ENCODE measurements at regions not wholly inside any gene's neighbourhood (a gene's known extent, or its start where the extent isn't known, plus 50 kb on each side); places are given as distances from the start of the nearest gene placed in this dataset.

- Histone ChIP-seq H3K27ac (no peak overlapping the region), H3K36me3 (no peaks in the 10 kb centered on the region), H3K4me3 (no peak overlapping the region), H3K4me1 (ENCODE audit: low read depth) (no peaks in the 10 kb centered on the region), H3K9me3 (ENCODE audit: low read depth) (no peaks in the 10 kb centered on the region), H3K27me3 (no peaks in the 10 kb centered on the region)
- TF ChIP-seq CTCF (IDR thresholded peaks at IDR 0.05; ENCODE audit: low read depth, low read length), result no peak
- no peak for DNase-seq (ENCODE audit: low read depth in 1 of 2, low spot score in 1 of 2)
These were observed 149.7 kb upstream of the GGTLC1 start for GRCh38 chr20:24138196-24138857.

- Histone ChIP-seq H3K9me3 (ENCODE audit: low read depth) (no peaks in the 10 kb centered on the region), H3K27ac (no peak overlapping the region), H3K27me3 (no peaks in the 10 kb centered on the region), H3K36me3 (no peaks in the 10 kb centered on the region), H3K4me1 (ENCODE audit: low read depth) (no peaks in the 10 kb centered on the region), H3K4me3 (no peak overlapping the region)
- no peak for TF ChIP-seq CTCF (IDR thresholded peaks at IDR 0.05; ENCODE audit: low read depth, low read length)
- DNase-seq (ENCODE audit: low read depth in 1 of 2, low spot score in 1 of 2), result no peak
These were observed 148.2 kb upstream of the GGTLC1 start for GRCh38 chr20:24136659-24137246.

- no peak overlapping the region for H3K27ac ChIP-seq
- no peaks in the 10 kb centered on the region for H3K36me3 ChIP-seq
- TF ChIP-seq CTCF (IDR thresholded peaks at IDR 0.05; ENCODE audit: low read depth, low read length), result no peak
- H3K9me3 ChIP-seq (ENCODE audit: low read depth), result no peaks in the 10 kb centered on the region
- H3K27me3 ChIP-seq, result no peaks in the 10 kb centered on the region
- no peak overlapping the region for H3K4me3 ChIP-seq
- no peaks in the 10 kb centered on the region for H3K4me1 ChIP-seq (ENCODE audit: low read depth)
- DNase-seq (ENCODE audit: low read depth in 1 of 2, low spot score in 1 of 2), result no peak
These were observed 147.2 kb upstream of the GGTLC1 start for GRCh38 chr20:24135781-24136180.

- no peaks in the 10 kb centered on the region for H3K9me3 ChIP-seq (ENCODE audit: low read depth)
- H3K27ac ChIP-seq, result no peak overlapping the region
- H3K4me1 ChIP-seq (ENCODE audit: low read depth), result no peaks in the 10 kb centered on the region
- DNase-seq (ENCODE audit: low read depth in 1 of 2, low spot score in 1 of 2), result no peak
- H3K27me3 ChIP-seq, result no peaks in the 10 kb centered on the region
- no peak for TF ChIP-seq CTCF (IDR thresholded peaks at IDR 0.05; ENCODE audit: low read depth, low read length)
- no peak overlapping the region for H3K4me3 ChIP-seq
- no peaks in the 10 kb centered on the region for H3K36me3 ChIP-seq
These were observed 146.4 kb upstream of the GGTLC1 start for GRCh38 chr20:24134930-24135329.

GRCh38 chr20:24134284-24134683 is 145.7 kb upstream of the GGTLC1 start:
- H3K27ac ChIP-seq, result no peak overlapping the region
- no peak for TF ChIP-seq CTCF (IDR thresholded peaks at IDR 0.05; ENCODE audit: low read depth, low read length)
- H3K27me3 ChIP-seq, result no peaks in the 10 kb centered on the region
- H3K36me3 ChIP-seq, result no peaks in the 10 kb centered on the region
- no peak overlapping the region for H3K4me3 ChIP-seq
- H3K9me3 ChIP-seq (ENCODE audit: low read depth), result no peaks in the 10 kb centered on the region
- no peaks in the 10 kb centered on the region for H3K4me1 ChIP-seq (ENCODE audit: low read depth)
- DNase-seq (ENCODE audit: low read depth in 1 of 2, low spot score in 1 of 2), result no peak

Measured in cardiac muscle cell (in vitro differentiated cells and primary cell).